ENCODE measurements at regions not wholly inside any gene's neighbourhood (a gene's known extent, or its start where the extent isn't known, plus 50 kb on each side); places are given as distances from the start of the nearest gene placed in this dataset.

- DNase-seq (no peak), ATAC-seq (ENCODE audit: poor library complexity) (no peak)
- intact Hi-C loops (cut with DNase I): no loop called here
Measured at GRCh38 chr7:47696152-47696710, 114.3 kb upstream of the TNS3 start.

- DNase-seq (no peak), ATAC-seq (ENCODE audit: poor library complexity) (no peak)
- intact Hi-C loops (cut with DNase I): no loop called here
Measured at GRCh38 chr7:47693216-47693615, 111.3 kb upstream of the TNS3 start.

GRCh38 chr7:47691988-47692387 lies 110.1 kb upstream of the TNS3 start:
- DNase-seq (no peak), ATAC-seq (ENCODE audit: poor library complexity) (no peak)
- intact Hi-C loops (cut with DNase I): no loop called here

- DNase-seq (no peak), ATAC-seq (ENCODE audit: poor library complexity) (no peak)
- intact Hi-C loops (cut with DNase I): no loop called here
Measured at GRCh38 chr7:47690902-47691558, 109.1 kb upstream of the TNS3 start.

GRCh38 chr7:47689558-47689957 lies 107.6 kb upstream of the TNS3 start:
- intact Hi-C loops (cut with DNase I): no loop called here
- ATAC-seq (ENCODE audit: poor library complexity): no peak
- no peak for DNase-seq

GRCh38 chr7:47688311-47689100 lies 106.6 kb upstream of the TNS3 start:
- no peak for DNase-seq
- no peak for ATAC-seq (ENCODE audit: poor library complexity)
- intact Hi-C loops (cut with DNase I): no loop called here

GRCh38 chr7:47685712-47686376 lies 103.9 kb upstream of the TNS3 start:
- ATAC-seq (ENCODE audit: poor library complexity): no peak
- intact Hi-C loops (cut with DNase I): no loop called here

GRCh38 chr7:47685151-47685550 lies 103.2 kb upstream of the TNS3 start:
- ATAC-seq (ENCODE audit: poor library complexity) (no peak), DNase-seq (no peak)
- intact Hi-C loops (cut with DNase I): no loop called here

More at GRCh38 chr7:47685712-47686376, 103.9 kb upstream of the TNS3 start:
- no peak for DNase-seq

GRCh38 chr7:47684728-47685127 lies 102.8 kb upstream of the TNS3 start:
- intact Hi-C loops (cut with DNase I): no loop called here
- ATAC-seq (ENCODE audit: poor library complexity) (no peak), DNase-seq (no peak)

GRCh38 chr7:47683485-47683898 lies 101.6 kb upstream of the TNS3 start:
- intact Hi-C loops (cut with DNase I): no loop called here
- no peak for ATAC-seq (ENCODE audit: poor library complexity)
- no peak for DNase-seq

- intact Hi-C loops (cut with DNase I): no loop called here
- ATAC-seq (ENCODE audit: poor library complexity) (no peak), DNase-seq (no peak)
Measured at GRCh38 chr7:47682874-47683273, 101.0 kb upstream of the TNS3 start.

- DNase-seq: no peak
- intact Hi-C loops (cut with DNase I): no loop called here
- no peak for ATAC-seq (ENCODE audit: poor library complexity)
Measured at GRCh38 chr7:47681249-47681810, 99.4 kb upstream of the TNS3 start.

- no peak for DNase-seq
- no peak for ATAC-seq (ENCODE audit: poor library complexity)
- intact Hi-C loops (cut with DNase I): no loop called here
Measured at GRCh38 chr7:47678641-47679380, 96.9 kb upstream of the TNS3 start.

GRCh38 chr7:47677664-47678063 lies 95.8 kb upstream of the TNS3 start:
- ATAC-seq (ENCODE audit: poor library complexity) (no peak), DNase-seq (no peak)
- intact Hi-C loops (cut with DNase I): no loop called here

- intact Hi-C loops (cut with DNase I): no loop called here
- ATAC-seq (ENCODE audit: poor library complexity) (no peak), DNase-seq (no peak)
Measured at GRCh38 chr7:47677093-47677492, 95.2 kb upstream of the TNS3 start.

- intact Hi-C loops (cut with DNase I): no loop called here
- DNase-seq (peak; percentile 9), ATAC-seq (ENCODE audit: poor library complexity) (no peak)
Measured at GRCh38 chr7:47672977-47673381, 91.1 kb upstream of the TNS3 start.

- DNase-seq: no peak
- intact Hi-C loops (cut with DNase I): no loop called here
- no peak for ATAC-seq (ENCODE audit: poor library complexity)
Measured at GRCh38 chr7:47672271-47672791, 90.4 kb upstream of the TNS3 start.

GRCh38 chr7:47671358-47671757 lies 89.4 kb upstream of the TNS3 start:
- ATAC-seq (ENCODE audit: poor library complexity) (no peak), DNase-seq (peak; percentile 17)
- intact Hi-C loops (cut with DNase I): no loop called here
